HG02840 (cell line): ENCODE measurements at regions not wholly inside any gene's neighbourhood (a gene's known extent, or its start where the extent isn't known, plus 50 kb on each side); places are given as distances from the start of the nearest gene placed in this dataset.
"Not testable (repeated sequence)": the region's sequence is repeated elsewhere in the genome, so short reads cannot be mapped to it uniquely, and the experiment has no call there.

ENCODE experiments used
- ATAC-seq: cut with Tn5 transposase; IDR thresholded peaks from one replicate; pipeline ENCODE4 v1.9.1; 2021; ENCODE audit warnings: mild to moderate bottlenecking, moderate library complexity, moderate number of reproducible peaks; ENCODE audit not compliant: unreplicated experiment, low FRiP score

- ATAC-seq, result no peak
Observed at GRCh38 chr15:46080016-46080415, 445.2 kb downstream of the SQOR start.

GRCh38 chr15:46088486-46089445, 453.9 kb downstream of the SQOR start:
- ATAC-seq, result no peak

GRCh38 chr15:46089467-46089935, 454.7 kb downstream of the SQOR start:
- no peak for ATAC-seq

GRCh38 chr15:46091860-46092450, 457.1 kb downstream of the SQOR start:
- no peak for ATAC-seq

GRCh38 chr15:46098006-46098405, 463.2 kb downstream of the SQOR start:
- ATAC-seq, result not testable (repeated sequence)

- no peak for ATAC-seq
Observed at GRCh38 chr15:46110755-46111154, 475.9 kb downstream of the SQOR start.

GRCh38 chr15:46111730-46112129, 476.9 kb downstream of the SQOR start:
- ATAC-seq, result no peak

- ATAC-seq, result no peak
Observed at GRCh38 chr15:46117071-46117470, 482.2 kb downstream of the SQOR start.

- no peak for ATAC-seq
Observed at GRCh38 chr15:46120713-46121112, 485.9 kb downstream of the SQOR start.

- no peak for ATAC-seq
Observed at GRCh38 chr15:46121441-46121840, 486.6 kb downstream of the SQOR start.

GRCh38 chr15:46126581-46126980, 491.8 kb downstream of the SQOR start:
- ATAC-seq, result no peak

- ATAC-seq, result no peak
Observed at GRCh38 chr15:46127361-46127874, 492.6 kb downstream of the SQOR start.

- ATAC-seq, result no peak
Observed at GRCh38 chr15:46129145-46129544, 494.3 kb downstream of the SQOR start.

GRCh38 chr15:46131876-46132275, 497.0 kb downstream of the SQOR start:
- no peak for ATAC-seq

- no peak for ATAC-seq
Observed at GRCh38 chr15:46137443-46137842, 502.6 kb downstream of the SQOR start.

GRCh38 chr15:46146002-46146401, 511.2 kb downstream of the SQOR start:
- ATAC-seq, result no peak

- ATAC-seq, result no peak
Observed at GRCh38 chr15:46146915-46147314, 512.1 kb downstream of the SQOR start.

GRCh38 chr15:46151786-46152185, 517.0 kb downstream of the SQOR start:
- no peak for ATAC-seq

GRCh38 chr15:46166750-46167149, 531.9 kb downstream of the SQOR start:
- no peak for ATAC-seq

- ATAC-seq, result no peak
Observed at GRCh38 chr15:46170326-46170725, 535.5 kb downstream of the SQOR start.

- no peak for ATAC-seq
Observed at GRCh38 chr15:46174122-46174521, 539.3 kb downstream of the SQOR start.
